Activated CD4-positive, alpha-beta T cell treated with anti-CD3 and anti-CD28 coated beads, Interleukin-2, Interleukin-4, amounts not matched to agents 100 ng/mL and 50 ng/mL, durations not matched to agents 16 hours and 8 hours (primary cell): ENCODE measurements at regions not wholly inside any gene's neighbourhood (a gene's known extent, or its start where the extent isn't known, plus 50 kb on each side); places are given as distances from the start of the nearest gene placed in this dataset.
"Not testable (repeated sequence)": the region's sequence is repeated elsewhere in the genome, so short reads cannot be mapped to it uniquely, and the experiment has no call there.

ENCODE experiments used
- DNase-seq: peaks from one replicate; pipeline ENCODE4 v3.0.0-alpha.2; 2020; ENCODE audit warnings: low spot score

DNA sequence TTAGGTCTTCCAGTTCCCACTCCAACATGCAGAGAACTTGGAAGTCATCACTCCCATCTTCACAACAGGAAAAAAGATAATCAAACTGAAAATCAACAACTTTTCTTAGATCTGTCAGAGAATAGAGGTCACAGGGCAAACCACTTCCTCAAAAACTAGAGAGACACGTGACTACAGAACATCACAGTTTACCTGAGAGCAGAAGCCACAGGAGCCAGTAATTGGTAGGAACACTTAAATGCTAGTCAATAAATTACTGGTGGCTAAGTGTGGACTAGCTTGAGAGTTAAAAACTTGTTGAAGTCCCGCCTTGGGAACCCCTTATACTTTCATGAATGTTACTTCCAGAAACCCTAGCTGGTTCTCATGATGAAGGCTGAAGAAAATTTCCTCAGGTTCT, 81.1 kb downstream of the THSD1 start:
- not testable (repeated sequence) for DNase-seq

DNA sequence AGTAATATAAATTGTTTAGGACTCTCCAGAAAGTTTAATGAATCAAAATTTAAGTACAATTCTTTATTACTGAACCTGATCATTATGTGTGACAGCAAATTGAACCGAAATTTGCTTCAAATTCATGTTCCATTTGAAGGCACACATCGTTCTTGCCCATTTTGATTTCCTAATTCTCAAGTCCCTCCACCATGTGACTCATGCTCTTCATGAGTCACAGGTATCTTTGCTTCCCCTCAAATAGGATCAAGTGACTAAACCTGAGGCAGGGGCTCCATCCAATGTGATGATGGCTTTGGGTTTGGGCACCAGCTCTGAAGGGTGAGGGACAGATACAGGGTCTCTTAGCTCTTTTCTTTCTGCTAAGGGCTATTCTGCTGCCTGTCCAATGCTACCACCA, 86.1 kb downstream of the THSD1 start:
- no peak for DNase-seq

DNA sequence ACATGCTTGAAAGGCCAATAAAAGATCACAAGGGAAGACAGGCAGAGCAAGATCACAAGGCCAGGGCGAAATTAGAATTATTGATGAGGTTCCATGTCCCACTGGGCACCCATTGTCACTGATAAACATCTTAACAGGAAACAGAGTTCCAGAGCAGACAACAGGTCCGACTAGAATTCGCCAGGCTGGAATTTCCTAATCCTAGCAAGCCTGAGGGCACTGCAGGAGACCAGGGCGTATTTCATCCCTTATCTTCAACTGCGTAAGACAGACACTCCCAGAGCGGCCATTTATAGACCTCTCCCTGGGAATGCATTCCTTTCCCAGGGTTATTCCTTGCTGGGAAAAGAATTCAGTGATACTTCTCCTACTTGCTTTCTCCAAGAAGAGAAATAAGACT, 96.1 kb downstream of the THSD1 start:
- not testable (repeated sequence) for DNase-seq

DNA sequence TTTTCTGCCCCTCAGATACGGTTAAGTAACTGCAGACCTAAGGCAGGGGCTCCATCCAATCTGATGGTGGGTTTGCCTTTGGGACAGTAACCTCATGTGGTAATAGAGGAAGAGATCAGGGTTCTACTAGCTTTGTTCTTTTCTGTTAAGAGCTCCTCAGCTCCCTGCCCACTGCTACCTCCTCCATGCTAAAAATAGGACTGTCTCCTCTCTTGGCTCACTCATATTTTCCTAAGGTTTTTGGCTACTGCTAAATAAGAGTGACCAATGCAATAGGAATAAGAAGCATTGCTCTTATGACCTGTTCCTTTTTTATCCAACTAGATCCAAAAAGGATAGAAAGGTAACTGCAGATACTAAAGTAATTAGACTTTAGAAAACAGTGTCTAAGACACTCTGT, 99.6 kb downstream of the THSD1 start:
- not testable (repeated sequence) for DNase-seq

DNA sequence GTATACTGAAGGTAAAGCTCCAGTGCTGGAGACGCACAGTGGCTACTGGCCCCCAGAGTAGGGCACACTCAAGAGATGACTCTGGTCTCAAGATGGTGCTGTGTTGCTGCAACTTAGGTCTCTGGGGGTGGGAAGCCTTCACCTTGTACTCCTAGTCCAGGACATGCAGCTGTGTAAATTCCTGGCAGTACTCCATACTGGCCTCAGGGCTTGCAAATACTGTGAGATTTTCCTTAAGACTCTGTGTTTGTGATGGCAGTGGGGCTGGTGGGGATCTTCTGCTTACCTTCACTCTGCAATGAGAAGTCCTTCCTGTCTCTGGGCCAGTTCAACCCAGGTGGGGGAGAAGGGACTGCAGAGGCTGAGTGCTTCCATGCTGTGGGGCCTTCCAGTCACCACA, 102.9 kb downstream of the THSD1 start:
- DNase-seq, result not testable (repeated sequence)

DNA sequence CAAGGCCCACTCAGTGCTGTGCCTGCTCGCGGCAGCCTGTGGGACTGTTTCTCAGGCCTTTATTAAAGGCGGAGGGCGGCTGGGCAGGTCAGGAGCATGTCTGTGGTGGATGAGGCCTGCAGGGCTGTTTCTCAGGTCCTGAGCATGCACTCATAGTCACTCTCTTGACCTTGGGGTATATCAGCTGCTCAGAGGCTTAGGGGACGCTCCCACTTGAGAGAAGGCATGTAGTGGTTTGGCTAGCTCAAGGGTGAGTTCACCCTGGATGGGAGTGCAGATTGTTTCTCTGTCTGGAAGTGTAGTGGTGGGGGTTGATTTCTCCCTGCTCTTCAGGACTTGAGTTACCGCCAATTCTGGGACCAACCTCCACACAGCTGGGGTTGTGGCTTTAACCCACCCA, 103.3 kb downstream of the THSD1 start:
- DNase-seq, result not testable (repeated sequence)

DNA sequence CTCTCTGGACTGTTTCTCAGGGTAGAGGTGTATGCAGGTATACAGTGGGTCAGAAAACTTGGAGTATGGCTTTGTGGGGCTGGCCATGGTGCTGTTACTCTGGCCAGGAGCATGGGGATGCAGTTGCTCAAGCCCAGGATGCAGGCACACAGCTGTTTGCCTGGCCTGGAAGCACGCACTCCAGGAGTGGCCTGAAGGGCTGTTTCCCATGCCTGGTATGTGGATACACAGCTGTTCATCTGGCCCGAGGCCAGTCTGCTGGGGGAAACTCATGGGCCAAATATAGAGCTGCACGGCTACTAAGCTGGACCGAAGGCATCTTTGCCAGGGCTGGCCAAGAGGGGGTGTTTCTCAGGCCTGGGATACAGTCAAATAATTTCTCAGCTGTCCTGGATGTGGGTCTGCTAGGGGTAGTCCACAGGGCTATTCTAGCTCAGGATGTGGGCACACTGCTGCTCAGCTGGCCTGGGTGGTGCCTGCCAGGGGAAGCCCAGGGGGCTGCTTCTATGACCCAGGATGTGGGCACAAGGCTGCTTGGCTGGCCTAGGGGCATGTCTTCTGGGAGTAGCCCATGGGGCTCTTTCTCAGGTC, 104.1 kb downstream of the THSD1 start:
- not testable (repeated sequence) for DNase-seq

DNA sequence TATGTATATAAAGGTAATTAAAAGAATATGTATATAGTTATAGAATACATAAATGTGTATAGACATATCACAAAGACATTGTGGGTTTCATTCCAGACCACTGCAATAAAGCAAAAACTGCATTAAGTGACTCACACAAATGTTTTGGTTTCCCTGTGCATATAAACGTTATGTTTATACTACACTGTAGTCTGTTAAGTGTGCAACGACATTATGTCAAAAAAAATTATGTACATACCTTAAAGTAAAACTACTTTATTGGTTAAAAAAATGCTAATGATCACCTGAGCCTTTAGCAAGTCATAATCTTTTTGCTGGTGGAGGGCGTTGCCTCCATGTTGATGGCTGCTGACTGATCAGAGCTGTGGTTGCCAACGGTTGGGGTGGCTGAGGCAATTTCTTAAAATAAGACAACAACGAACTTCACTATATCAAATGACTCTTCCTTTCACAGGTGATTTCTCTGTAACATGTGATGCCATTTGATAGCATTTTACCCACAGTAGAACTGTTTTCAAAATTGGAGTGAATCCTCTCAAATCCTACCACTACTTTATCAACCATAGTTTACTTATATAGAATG, 107.8 kb downstream of the THSD1 start:
- not testable (repeated sequence) for DNase-seq

DNA sequence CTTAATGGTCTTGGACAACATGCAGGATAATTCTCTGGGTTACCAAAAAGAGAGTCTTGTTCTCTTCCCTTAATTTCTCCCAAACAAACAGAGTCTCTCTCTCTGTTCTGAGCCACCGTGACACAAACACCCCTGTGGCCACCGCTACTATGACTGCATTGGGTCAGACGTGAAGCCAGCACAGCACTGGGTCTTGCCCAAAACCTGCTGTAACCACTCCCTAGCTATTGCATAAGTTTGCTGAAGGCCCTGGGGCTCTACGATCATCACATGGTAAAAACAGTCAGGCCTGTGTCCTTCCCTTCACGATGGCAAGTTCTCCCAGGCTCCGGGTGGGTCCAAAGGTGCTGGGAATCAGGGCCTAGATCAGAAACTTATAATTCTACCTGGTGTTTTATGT, 117.1 kb downstream of the THSD1 start:
- not testable (repeated sequence) for DNase-seq

DNA sequence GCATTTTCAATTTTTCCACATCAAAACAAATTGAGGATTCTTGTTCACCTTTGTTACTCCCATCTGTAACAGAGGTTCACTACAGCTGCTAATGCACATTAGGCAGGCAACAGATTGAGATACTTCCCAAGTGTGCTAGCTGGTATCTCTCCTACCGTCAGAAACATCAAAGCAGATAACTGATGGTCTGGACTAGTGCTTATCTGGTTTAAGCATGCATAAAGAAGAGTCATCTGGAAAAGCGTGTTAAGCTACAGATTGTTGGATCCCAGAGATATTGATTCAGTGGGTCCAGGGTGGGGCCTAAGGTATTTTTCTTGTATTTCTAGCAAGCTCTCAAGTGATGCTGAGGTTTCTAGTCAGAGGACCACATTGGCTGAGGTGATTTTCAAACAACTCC, 122.0 kb upstream of the NEK3 start:
- DNase-seq, result not testable (repeated sequence)

DNA sequence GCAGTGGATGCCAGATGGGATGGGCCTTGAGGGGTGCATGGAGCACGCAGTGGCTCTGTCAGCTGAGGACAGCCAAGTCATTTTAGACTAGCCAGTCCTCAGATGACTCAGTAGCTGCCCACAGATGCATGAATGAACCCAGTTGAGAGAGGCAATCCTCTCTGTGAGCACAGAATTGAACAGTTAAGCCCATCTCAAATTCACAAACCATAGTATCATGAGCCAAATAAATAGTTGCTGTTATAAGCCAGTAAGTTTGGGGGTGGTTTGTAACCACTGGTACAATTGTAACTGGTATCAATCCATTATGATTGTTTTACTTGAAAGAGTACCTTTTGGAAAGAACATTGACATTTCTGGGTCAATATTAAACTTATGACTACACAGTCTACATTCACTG, 120.0 kb upstream of the NEK3 start:
- DNase-seq, result not testable (repeated sequence)

DNA sequence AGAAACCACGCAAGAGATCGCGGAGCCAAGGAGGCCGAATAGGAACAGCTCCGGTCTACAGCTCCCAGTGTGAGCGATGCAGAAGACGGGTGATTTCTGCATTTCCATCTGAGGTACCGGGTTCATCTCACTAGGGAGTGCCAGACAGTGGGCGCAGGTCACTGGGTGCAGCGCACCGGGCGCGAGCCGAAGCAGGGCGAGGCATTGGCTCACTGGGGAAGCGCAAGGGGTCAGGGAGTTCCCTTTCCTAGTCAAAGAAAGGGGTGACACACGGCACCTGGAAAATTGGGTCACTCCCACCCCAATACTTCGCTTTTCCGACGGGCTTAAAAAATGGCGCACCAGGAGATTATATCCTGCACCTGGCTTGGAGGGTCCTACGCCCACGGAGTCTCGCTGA, 94.9 kb upstream of the NEK3 start:
- DNase-seq, result not testable (repeated sequence)

DNA sequence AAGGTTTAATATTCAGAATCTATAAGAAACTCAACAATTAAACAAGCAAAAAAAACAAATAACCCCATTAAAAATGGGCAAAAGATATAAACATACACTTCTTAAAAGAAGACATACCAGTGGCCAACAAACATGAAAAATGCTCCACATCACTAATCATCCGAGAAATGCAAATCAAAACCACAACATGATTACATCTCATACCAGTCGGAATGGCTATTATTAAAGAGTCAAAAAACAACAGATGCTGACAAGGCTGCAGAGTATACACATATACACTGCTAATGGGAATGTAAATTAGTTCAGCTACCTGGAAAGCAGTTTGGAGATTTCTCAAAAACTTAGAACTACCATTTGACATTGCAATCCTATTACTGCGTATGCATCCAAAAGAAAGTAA, 81.4 kb upstream of the NEK3 start:
- not testable (repeated sequence) for DNase-seq

DNA sequence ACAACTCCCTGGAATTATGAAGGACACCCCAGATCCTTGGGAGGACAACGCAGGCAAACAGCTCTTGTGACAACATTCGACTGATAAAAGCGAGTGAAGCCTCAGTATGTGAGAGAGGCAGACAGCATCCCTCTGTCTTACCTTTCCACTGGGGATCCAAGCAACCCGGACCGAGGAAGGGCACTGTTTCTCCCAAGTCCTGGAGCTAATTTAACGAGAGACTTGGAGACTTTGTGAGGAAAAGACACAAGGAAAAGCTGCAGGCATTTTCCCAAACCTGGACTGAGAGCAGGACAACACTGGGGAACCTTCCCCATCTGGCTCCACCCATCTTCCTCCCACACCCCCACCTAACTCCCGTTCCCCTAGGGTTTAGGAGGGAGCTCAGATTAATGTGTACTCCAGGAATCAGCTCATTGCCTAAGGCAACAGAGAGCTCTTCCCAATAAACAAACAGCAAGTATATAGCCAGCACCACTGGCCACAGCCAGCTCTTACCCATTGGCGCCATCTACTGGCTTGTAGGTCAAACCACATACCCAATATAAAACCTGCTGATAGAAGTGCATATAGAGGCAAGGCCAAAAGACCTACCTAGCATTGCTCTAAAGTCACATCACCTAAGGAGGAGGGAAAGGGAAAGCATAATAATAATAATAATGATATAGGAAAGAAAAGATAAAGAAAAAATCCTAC, 76.7 kb upstream of the NEK3 start:
- peak; percentile 65 for DNase-seq

DNA sequence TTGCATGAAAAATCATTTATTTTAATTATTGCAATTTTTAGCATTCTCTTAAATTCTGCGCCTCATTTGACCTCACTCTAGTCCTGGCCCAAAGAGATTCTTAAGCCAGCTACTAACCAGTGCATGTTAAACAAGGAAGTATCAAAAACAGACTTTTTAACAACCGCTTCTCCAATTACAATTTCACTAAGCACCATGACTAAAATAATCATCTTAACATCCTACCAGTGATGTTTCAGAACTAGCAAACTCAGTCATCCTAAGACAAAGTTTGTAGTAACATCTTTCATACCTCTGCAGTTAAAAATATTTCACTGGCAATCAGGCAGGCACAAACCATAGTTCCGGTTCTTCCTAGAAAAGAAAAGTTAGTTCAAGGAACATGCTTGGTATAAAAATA, 75.5 kb upstream of the NEK3 start:
- not testable (repeated sequence) for DNase-seq

DNA sequence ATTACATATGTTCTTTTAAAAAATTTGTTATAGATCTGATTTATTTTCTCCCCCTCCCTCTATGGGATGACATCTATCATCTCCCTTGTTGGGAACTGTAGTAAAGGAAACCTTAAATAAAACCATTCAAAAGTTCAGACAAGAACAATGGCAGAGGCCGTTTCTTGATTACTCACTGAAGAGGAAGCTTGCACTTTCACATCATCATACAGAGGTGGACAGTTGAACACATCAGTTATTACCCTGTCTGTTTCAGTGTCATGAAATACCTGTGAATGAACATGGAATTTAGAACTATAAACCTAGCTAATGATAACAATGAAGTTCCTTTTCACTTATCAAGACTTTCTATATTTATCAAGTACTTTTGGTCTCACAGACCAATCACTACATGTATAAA, 63.7 kb upstream of the NEK3 start:
- not testable (repeated sequence) for DNase-seq

DNA sequence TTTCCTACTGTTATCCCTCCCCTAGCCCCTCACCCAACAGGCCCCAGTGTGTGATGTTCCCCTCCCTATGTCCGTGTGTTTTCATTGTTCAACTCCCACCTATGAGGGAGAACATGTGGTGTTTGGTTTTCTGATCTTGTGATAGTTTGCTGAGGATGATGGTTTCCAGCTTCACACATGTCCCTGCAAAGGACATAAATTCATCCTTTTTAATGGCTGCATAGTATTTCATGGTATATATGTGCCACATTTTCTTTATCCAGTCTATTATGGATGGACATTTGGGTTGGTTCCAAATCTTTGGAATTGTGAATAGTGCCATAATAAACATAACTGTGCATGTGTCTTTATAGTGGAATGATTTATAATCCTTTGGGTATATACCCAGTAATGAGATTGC, 54.5 kb upstream of the NEK3 start:
- not testable (repeated sequence) for DNase-seq

DNA sequence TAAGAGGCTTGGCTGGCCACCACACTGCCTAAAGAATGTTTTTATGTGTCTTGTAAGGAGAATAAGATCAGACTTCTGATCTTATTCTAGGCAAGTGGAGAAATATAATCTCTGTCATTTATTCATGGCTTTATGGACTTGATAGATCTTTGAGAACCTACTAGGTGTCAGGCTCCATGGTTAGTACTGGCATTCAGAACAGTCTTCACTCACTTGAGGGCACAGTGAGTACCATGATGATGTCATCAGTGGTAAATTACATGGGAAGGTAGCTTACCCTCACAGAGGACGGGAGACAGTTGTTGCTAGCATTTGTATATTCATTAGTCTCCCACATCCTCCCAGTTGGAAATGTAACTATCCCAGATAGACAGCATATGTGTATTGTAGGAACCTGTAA, 53.5 kb upstream of the NEK3 start:
- DNase-seq, result not testable (repeated sequence)

DNA sequence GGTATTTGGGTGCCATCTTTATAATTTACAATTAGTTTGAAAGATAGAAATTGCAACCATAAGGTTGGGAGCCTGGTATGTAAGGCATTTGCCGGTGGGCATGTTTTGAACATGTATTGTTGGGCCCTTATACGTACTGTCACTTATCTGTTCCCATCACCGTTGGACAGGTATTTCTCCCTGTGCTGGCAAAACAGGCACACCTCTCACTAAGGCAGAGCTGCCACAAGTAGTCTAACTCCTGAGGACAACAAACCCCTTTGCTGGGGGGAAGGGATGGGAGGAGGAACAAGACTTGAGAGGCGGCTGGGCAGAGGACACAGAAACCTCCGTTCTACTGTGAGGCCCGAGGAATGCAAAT, 52.0 kb upstream of the NEK3 start:
- DNase-seq, result not testable (repeated sequence)

DNA sequence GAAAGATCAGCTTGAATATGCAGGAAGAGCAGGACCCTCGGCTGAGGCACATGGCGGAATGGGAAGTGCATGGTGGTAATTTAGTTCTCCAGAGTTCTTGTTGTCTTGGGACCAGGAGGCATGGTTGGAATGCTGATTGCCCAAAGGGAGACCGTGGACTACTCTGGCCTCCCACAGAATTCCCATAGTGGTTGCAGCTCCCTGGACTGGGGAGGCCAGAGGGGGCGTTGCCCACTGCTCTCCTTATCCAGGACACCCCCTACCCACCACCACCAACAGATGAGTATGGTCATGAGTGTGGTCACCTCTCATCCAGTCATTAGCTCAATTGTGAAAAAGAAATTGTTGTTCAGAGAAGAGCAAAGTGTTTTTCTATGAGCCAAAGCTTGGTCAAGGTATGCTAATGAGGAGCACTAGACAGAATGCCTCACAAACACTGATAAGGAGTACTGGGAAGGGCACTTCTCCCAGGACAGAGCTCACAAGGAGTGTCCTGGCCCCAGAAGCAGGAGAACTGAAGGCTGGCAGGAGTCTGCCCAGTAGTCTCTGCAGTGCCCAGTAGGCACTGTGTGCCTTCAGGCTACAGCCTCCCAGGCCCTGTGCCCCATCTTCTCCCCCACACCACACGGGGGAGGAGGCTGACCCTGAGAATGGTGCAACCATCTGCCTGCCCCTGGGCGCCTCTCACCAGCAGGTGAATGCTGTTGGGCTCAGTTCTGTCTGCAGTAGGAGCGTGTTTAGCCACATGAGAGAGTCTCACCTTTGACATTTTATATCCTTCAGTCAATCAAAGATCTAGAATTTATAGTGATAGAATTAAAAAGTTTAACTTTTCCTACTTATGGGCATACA, 51.4 kb upstream of the NEK3 start:
- DNase-seq, result not testable (repeated sequence)
